ENCODE measurements at regions not wholly inside any gene's neighbourhood (a gene's known extent, or its start where the extent isn't known, plus 50 kb on each side); places are given as distances from the start of the nearest gene placed in this dataset.

GRCh38 chr16:73232555-73233328 lies 184.8 kb upstream of the ZFHX3 start (continued):
- TF ChIP-seq FUBP1 (CRISPR knock-in tag; IDR thresholded peaks at IDR 0.05; ENCODE audit: borderline replicate concordance), result no peak
- no peak for TF ChIP-seq ZNF414 (CRISPR knock-in tag; IDR thresholded peaks at IDR 0.05)
- TF ChIP-seq TEAD3 (CRISPR knock-in tag; optimal IDR thresholded peaks at IDR 0.05; ENCODE audit: borderline replicate concordance), result peak; percentile 87
- no peak for TF ChIP-seq ZFP36 (IDR thresholded peaks at IDR 0.05; ENCODE audit: borderline replicate concordance, low read depth, low read length, partially characterized antibody)
- peak; percentile 95 for TF ChIP-seq JUND (CRISPR knock-in tag; IDR thresholded peaks at IDR 0.05)
- no peak for TF ChIP-seq EEA1 (CRISPR knock-in tag; IDR thresholded peaks at IDR 0.05; ENCODE audit: borderline replicate concordance)
- peak; percentile 29; the same call in 1 of the 2 replicates for TF ChIP-seq HOMEZ (CRISPR knock-in tag; IDR thresholded peaks at IDR 0.05; ENCODE audit: low read depth)
- no peak for TF ChIP-seq ZFP82 (CRISPR knock-in tag; IDR thresholded peaks at IDR 0.05; ENCODE audit: borderline replicate concordance)
- TF ChIP-seq ZNF678 (CRISPR knock-in tag; IDR thresholded peaks at IDR 0.05), result no peak
- peak; percentile 71; the same call in 1 of the 2 replicates for TF ChIP-seq EZH2 (conservative IDR thresholded peaks at IDR 0.05; ENCODE audit: low read depth, low read length)
- no peak for TF ChIP-seq ZNF883 (CRISPR knock-in tag; IDR thresholded peaks at IDR 0.05; ENCODE audit: not compliant biosample characterization)
- no peak for TF ChIP-seq ZNF484 (CRISPR knock-in tag; IDR thresholded peaks at IDR 0.05; ENCODE audit: borderline replicate concordance, low read depth)
- no peak for TF ChIP-seq ZBTB10 (CRISPR knock-in tag; IDR thresholded peaks at IDR 0.05; ENCODE audit: borderline replicate concordance)
- TF ChIP-seq SP5 (CRISPR knock-in tag; IDR thresholded peaks at IDR 0.05; ENCODE audit: borderline replicate concordance, low read depth), result no peak
- TF ChIP-seq CSRNP2 (CRISPR knock-in tag; conservative IDR thresholded peaks at IDR 0.05; ENCODE audit: low read depth), result no peak
- peak; percentile 77 for TF ChIP-seq ATF3 (CRISPR knock-in tag; IDR thresholded peaks at IDR 0.05)
- no peak for TF ChIP-seq LBX2 (CRISPR knock-in tag; IDR thresholded peaks at IDR 0.05; ENCODE audit: borderline replicate concordance)
- peak; percentile 90 for TF ChIP-seq FOSL1 (CRISPR knock-in tag; IDR thresholded peaks at IDR 0.05; ENCODE audit: borderline replicate concordance)
- no peak for TF ChIP-seq ZSCAN25 (CRISPR knock-in tag; IDR thresholded peaks at IDR 0.05)

All from HepG2 (cell line).